ENCODE measurements at regions not wholly inside any gene's neighbourhood (a gene's known extent, or its start where the extent isn't known, plus 50 kb on each side); places are given as distances from the start of the nearest gene placed in this dataset.

DNA sequence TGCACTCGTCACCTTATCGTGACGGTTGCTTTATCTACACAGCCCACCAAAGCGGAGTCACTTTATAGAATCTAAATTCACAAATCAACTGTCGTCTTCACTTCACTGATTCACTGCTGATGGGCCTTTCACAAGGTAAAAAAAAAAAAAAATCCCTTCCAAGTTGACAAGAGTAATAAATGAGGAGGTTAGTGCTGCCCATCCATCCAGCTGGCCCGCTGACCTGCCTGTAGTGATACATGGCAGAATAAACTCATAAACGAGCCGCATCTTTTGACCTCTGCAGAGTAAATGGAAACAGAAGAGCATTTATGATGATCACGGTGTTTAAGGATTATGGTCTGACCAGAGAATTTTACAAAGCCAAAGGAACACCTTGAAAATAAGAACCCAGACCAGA lies 227.3 kb upstream of the IRX5 start:
- TF ChIP-seq, protein P1, sequence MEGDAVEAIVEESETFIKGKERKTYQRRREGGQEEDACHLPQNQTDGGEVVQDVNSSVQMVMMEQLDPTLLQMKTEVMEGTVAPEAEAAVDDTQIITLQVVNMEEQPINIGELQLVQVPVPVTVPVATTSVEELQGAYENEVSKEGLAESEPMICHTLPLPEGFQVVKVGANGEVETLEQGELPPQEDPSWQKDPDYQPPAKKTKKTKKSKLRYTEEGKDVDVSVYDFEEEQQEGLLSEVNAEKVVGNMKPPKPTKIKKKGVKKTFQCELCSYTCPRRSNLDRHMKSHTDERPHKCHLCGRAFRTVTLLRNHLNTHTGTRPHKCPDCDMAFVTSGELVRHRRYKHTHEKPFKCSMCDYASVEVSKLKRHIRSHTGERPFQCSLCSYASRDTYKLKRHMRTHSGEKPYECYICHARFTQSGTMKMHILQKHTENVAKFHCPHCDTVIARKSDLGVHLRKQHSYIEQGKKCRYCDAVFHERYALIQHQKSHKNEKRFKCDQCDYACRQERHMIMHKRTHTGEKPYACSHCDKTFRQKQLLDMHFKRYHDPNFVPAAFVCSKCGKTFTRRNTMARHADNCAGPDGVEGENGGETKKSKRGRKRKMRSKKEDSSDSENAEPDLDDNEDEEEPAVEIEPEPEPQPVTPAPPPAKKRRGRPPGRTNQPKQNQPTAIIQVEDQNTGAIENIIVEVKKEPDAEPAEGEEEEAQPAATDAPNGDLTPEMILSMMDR (IDR thresholded peaks at IDR 0.05) = no peak
- TF ChIP-seq, protein P2, sequence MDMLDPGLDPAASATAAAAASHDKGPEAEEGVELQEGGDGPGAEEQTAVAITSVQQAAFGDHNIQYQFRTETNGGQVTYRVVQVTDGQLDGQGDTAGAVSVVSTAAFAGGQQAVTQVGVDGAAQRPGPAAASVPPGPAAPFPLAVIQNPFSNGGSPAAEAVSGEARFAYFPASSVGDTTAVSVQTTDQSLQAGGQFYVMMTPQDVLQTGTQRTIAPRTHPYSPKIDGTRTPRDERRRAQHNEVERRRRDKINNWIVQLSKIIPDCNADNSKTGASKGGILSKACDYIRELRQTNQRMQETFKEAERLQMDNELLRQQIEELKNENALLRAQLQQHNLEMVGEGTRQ (IDR thresholded peaks at IDR 0.05) = no peak
- TF ChIP-seq, protein P3, sequence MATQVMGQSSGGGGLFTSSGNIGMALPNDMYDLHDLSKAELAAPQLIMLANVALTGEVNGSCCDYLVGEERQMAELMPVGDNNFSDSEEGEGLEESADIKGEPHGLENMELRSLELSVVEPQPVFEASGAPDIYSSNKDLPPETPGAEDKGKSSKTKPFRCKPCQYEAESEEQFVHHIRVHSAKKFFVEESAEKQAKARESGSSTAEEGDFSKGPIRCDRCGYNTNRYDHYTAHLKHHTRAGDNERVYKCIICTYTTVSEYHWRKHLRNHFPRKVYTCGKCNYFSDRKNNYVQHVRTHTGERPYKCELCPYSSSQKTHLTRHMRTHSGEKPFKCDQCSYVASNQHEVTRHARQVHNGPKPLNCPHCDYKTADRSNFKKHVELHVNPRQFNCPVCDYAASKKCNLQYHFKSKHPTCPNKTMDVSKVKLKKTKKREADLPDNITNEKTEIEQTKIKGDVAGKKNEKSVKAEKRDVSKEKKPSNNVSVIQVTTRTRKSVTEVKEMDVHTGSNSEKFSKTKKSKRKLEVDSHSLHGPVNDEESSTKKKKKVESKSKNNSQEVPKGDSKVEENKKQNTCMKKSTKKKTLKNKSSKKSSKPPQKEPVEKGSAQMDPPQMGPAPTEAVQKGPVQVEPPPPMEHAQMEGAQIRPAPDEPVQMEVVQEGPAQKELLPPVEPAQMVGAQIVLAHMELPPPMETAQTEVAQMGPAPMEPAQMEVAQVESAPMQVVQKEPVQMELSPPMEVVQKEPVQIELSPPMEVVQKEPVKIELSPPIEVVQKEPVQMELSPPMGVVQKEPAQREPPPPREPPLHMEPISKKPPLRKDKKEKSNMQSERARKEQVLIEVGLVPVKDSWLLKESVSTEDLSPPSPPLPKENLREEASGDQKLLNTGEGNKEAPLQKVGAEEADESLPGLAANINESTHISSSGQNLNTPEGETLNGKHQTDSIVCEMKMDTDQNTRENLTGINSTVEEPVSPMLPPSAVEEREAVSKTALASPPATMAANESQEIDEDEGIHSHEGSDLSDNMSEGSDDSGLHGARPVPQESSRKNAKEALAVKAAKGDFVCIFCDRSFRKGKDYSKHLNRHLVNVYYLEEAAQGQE (IDR thresholded peaks at IDR 0.05) = no peak
- TF ChIP-seq EP300 (IDR thresholded peaks at IDR 0.05) (no peak), POLR2A (IDR thresholded peaks at IDR 0.05; ENCODE audit: low read length) (no peak), PHF8 (IDR thresholded peaks at IDR 0.05; ENCODE audit: borderline replicate concordance, low read depth) (no peak), MYC (IDR thresholded peaks at IDR 0.05; ENCODE audit: borderline replicate concordance, low read length) (no peak), NR3C1 (IDR thresholded peaks at IDR 0.05) (no peak), CHD2 (IDR thresholded peaks at IDR 0.05; ENCODE audit: low read length, partially characterized antibody) (no peak)
- TF ChIP-seq, protein P4, sequence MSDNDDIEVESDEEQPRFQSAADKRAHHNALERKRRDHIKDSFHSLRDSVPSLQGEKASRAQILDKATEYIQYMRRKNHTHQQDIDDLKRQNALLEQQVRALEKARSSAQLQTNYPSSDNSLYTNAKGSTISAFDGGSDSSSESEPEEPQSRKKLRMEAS (IDR thresholded peaks at IDR 0.05) = no peak

All from A549 (cell line).